Memory B cell (primary cell): ENCODE measurements at regions not wholly inside any gene's neighbourhood (a gene's known extent, or its start where the extent isn't known, plus 50 kb on each side); places are given as distances from the start of the nearest gene placed in this dataset.

Experiments used
- ATAC-seq: fragments of 150-1000 bp; cut with Tn5 transposase; 2 replicates; pipeline ENCODE4 v1.10.0; 2021; ENCODE audit warnings: low read depth, mild to moderate bottlenecking, moderate library complexity
- DNase-seq, 2 donors: peaks; one replicate each; pipeline ENCODE4 v3.0.0; 2022; ENCODE audit warnings: low spot score in 2 of 2
- H3K27ac Mint-ChIP-seq: one replicate; pipeline ENCODE4 v1.8.0; 2022; ENCODE audit warnings: mild to moderate bottlenecking, moderate library complexity, mixed read lengths
- H3K27me3 Mint-ChIP-seq: one replicate; pipeline ENCODE4 v1.8.0; 2022; ENCODE audit warnings: mixed read lengths
- H3K36me3 Mint-ChIP-seq: one replicate; pipeline ENCODE4 v1.8.0; 2022; ENCODE audit warnings: mild to moderate bottlenecking, mixed read lengths
- H3K4me1 Mint-ChIP-seq: one replicate; pipeline ENCODE4 v1.8.0; 2022; ENCODE audit warnings: mixed read lengths
- H3K4me3 Mint-ChIP-seq: one replicate; pipeline ENCODE4 v1.8.0; 2022; ENCODE audit warnings: mild to moderate bottlenecking, moderate library complexity, mixed read lengths
- H3K9me3 Mint-ChIP-seq: one replicate; pipeline ENCODE4 v1.8.0; 2022; ENCODE audit warnings: mixed read lengths

- Mint-ChIP-seq H3K4me1 (peaks cover 2% of the 10 kb centered on the region), H3K36me3 (peaks cover 45% of the 10 kb centered on the region), H3K27ac (no peak overlapping the region), H3K27me3 (no peaks in the 10 kb centered on the region), H3K9me3 (no peaks in the 10 kb centered on the region), H3K4me3 (no peak overlapping the region)
- ATAC-seq: no peak
- DNase-seq: no peak
Observed at GRCh38 chr2:159853101-159853500, 55.1 kb upstream of the CD302 start.

GRCh38 chr2:159851941-159852340 lies 53.9 kb upstream of the CD302 start:
- no peak for DNase-seq
- no peak overlapping the region for H3K27ac Mint-ChIP-seq
- no peaks in the 10 kb centered on the region for H3K9me3 Mint-ChIP-seq
- H3K36me3 Mint-ChIP-seq: peaks cover 49% of the 10 kb centered on the region
- H3K27me3 Mint-ChIP-seq: no peaks in the 10 kb centered on the region
- no peak for ATAC-seq
- no peak overlapping the region for H3K4me3 Mint-ChIP-seq
- H3K4me1 Mint-ChIP-seq: peaks cover 2% of the 10 kb centered on the region

- Mint-ChIP-seq H3K4me3 (no peak overlapping the region), H3K27me3 (no peaks in the 10 kb centered on the region), H3K27ac (no peak overlapping the region), H3K36me3 (peaks cover 51% of the 10 kb centered on the region), H3K9me3 (no peaks in the 10 kb centered on the region), H3K4me1 (peaks cover 2% of the 10 kb centered on the region)
- ATAC-seq: no peak
- no peak for DNase-seq
Observed at GRCh38 chr2:159850789-159851188, 52.8 kb upstream of the CD302 start.

- Mint-ChIP-seq H3K27me3 (no peaks in the 10 kb centered on the region), H3K27ac (no peak overlapping the region), H3K4me1 (no peaks in the 10 kb centered on the region), H3K36me3 (peaks cover 42% of the 10 kb centered on the region), H3K4me3 (no peak overlapping the region), H3K9me3 (no peaks in the 10 kb centered on the region)
- DNase-seq (no peak), ATAC-seq (no peak)
Observed at GRCh38 chr2:159849160-159849813, 51.3 kb upstream of the CD302 start.
